Caco-2 (cell line): ENCODE measurements at regions not wholly inside any gene's neighbourhood (a gene's known extent, or its start where the extent isn't known, plus 50 kb on each side); places are given as distances from the start of the nearest gene placed in this dataset.

ENCODE experiments used
- BruUV-seq: library from RNA; stranded (reverse); fragments of 400-500 nt; replicated peaks from 2 replicates; lab custom pipeline; 2021; lab: Mats Ljungman, UMichigan
- CTCF ChIA-PET: fragments of 300-600 bp; sonication (Branson Sonifier 250); formaldehyde crosslinking; loops from one replicate; lab custom pipeline; 2022; ENCODE audit warnings: antibody characterized with exemption; lab: Charles Lee
- POLR2A ChIA-PET: fragments of 300-600 bp; sonication (Branson Sonifier 250); formaldehyde crosslinking; loops from one replicate; lab custom pipeline; 2022; ENCODE audit warnings: antibody characterized with exemption; lab: Charles Lee
- DNase-seq, 2 experiments: peaks; one replicate each; pipeline versions ENCODE4 v3.0.0 to v3.0.0-alpha.2; 2020 to 2022
- H3K27me3 ChIP-seq: replicated peaks from 2 replicates; pipeline ENCODE4 v1.6.0; 2011; ENCODE audit warnings: low read length; ENCODE audit not compliant: control insufficient read depth, insufficient read depth
- H3K36me3 ChIP-seq: 2 replicates; pipeline ENCODE4 v1.5.1; 2011; ENCODE audit warnings: low read length; ENCODE audit not compliant: control insufficient read depth, insufficient read depth
- H3K4me1 ChIP-seq: fragments of 250-450 bp; sonication (Bioruptor Pico); 2 replicates; pipeline ENCODE4 v1.5.1; 2020; ENCODE audit warnings: mild to moderate bottlenecking
- H3K4me3 ChIP-seq: 2 replicates; pipeline ENCODE4 v1.5.1; 2011; ENCODE audit warnings: low read depth, mild to moderate bottlenecking, control low read depth, low read length
- H3K9me3 ChIP-seq: fragments of 250-450 bp; sonication (Bioruptor Pico); 2 replicates; pipeline ENCODE4 v1.5.1; 2020; ENCODE audit warnings: mild to moderate bottlenecking, moderate library complexity
- H3K27ac Mint-ChIP-seq: one replicate; pipeline ENCODE4 v1.8.0; 2022; ENCODE audit warnings: mixed read lengths; ENCODE audit not compliant: unreplicated experiment
- H3K27me3 Mint-ChIP-seq: one replicate; pipeline ENCODE4 v1.8.0; 2022; ENCODE audit warnings: mixed read lengths; ENCODE audit not compliant: insufficient read depth, unreplicated experiment
- H3K36me3 Mint-ChIP-seq: one replicate; pipeline ENCODE4 v1.8.0; 2022; ENCODE audit warnings: mild to moderate bottlenecking, mixed read lengths; ENCODE audit not compliant: insufficient read depth, unreplicated experiment
- H3K4me1 Mint-ChIP-seq: one replicate; pipeline ENCODE4 v1.8.0; 2022; ENCODE audit warnings: low read depth, mixed read lengths; ENCODE audit not compliant: unreplicated experiment
- H3K4me3 Mint-ChIP-seq: one replicate; pipeline ENCODE4 v1.8.0; 2022; ENCODE audit warnings: mild to moderate bottlenecking, moderate library complexity, mixed read lengths; ENCODE audit not compliant: unreplicated experiment
- H3K9me3 Mint-ChIP-seq: one replicate; pipeline ENCODE4 v1.8.0; 2022; ENCODE audit warnings: mixed read lengths; ENCODE audit not compliant: unreplicated experiment
- intact Hi-C: fragments of 100-400 bp; cut with micrococcal nuclease; formaldehyde crosslinking; loops from one replicate; pipeline ENCODE4 v1.10.0; 2022; ENCODE audit not compliant: unreplicated experiment
- TF ChIP-seq, protein P1 (sequence below), 2 experiments: fragments of 200-600 bp in 1 of 2; IDR thresholded peaks; 1 replicate in 1 of 2; 2 replicates in 1 of 2; pipeline versions ENCODE4 v1.5.1 to v1.8.0; 2011 to 2022; ENCODE audit warnings: antibody characterized with exemption in 1 of 2, control low read depth in 1 of 2, inconsistent platforms in 1 of 2, low read depth in 1 of 2, low read length in 1 of 2, mild to moderate bottlenecking in 1 of 2, moderate library complexity in 1 of 2; ENCODE audit not compliant: insufficient read depth in 1 of 2, severe bottlenecking in 1 of 2, unreplicated experiment in 1 of 2

GRCh38 chr5:69004676-69005075 lies 89.1 kb upstream of the SLC30A5 start:
- ChIA-PET CTCF (no interaction called here), POLR2A (no interaction called here)
- intact Hi-C loops, result no loop called here
- Histone ChIP-seq H3K4me1 (no peaks in the 10 kb centered on the region), H3K4me3 (no peak overlapping the region), H3K36me3 (no peaks in the 10 kb centered on the region), H3K27me3 (no peaks in the 10 kb centered on the region), H3K9me3 (no peaks in the 10 kb centered on the region)
- Mint-ChIP-seq H3K36me3 (no peaks in the 10 kb centered on the region), H3K4me1 (no peaks in the 10 kb centered on the region), H3K4me3 (no peak overlapping the region), H3K9me3 (no peaks in the 10 kb centered on the region), H3K27ac (no peak overlapping the region), H3K27me3 (peaks cover 10% of the 10 kb centered on the region)
- BruUV-seq, result no TSS peak
- DNase-seq, result no peak
- TF ChIP-seq, protein P1, sequence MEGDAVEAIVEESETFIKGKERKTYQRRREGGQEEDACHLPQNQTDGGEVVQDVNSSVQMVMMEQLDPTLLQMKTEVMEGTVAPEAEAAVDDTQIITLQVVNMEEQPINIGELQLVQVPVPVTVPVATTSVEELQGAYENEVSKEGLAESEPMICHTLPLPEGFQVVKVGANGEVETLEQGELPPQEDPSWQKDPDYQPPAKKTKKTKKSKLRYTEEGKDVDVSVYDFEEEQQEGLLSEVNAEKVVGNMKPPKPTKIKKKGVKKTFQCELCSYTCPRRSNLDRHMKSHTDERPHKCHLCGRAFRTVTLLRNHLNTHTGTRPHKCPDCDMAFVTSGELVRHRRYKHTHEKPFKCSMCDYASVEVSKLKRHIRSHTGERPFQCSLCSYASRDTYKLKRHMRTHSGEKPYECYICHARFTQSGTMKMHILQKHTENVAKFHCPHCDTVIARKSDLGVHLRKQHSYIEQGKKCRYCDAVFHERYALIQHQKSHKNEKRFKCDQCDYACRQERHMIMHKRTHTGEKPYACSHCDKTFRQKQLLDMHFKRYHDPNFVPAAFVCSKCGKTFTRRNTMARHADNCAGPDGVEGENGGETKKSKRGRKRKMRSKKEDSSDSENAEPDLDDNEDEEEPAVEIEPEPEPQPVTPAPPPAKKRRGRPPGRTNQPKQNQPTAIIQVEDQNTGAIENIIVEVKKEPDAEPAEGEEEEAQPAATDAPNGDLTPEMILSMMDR (IDR thresholded peaks at IDR 0.05; ENCODE audit: insufficient read depth in 1 of 2, low read depth in 1 of 2, low read length in 1 of 2, severe bottlenecking in 1 of 2, unreplicated experiment in 1 of 2), result no peak

DNA sequence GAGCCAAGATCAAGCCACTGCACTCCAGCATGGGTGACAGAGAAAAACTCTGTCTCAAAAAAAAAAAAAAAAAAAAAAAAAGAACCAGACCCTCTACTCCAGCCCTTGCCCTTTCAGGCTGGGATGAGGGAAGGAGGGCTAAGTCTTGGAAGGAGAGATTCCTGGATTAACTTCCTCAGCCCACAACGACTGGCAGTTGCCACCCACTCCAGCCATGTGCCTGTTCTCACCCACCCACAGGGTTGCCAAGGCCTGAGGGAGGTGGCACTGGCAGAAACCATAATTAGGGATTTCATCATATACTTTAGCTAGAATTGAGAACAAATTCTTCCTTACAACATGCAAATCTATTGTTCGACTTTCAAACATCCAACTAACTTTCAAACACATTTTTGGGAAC lies 87.8 kb upstream of the SLC30A5 start:
- intact Hi-C loops, result no loop called here
- no peak for DNase-seq
- TF ChIP-seq, protein P1 (IDR thresholded peaks at IDR 0.05; ENCODE audit: insufficient read depth in 1 of 2, low read depth in 1 of 2, low read length in 1 of 2, severe bottlenecking in 1 of 2, unreplicated experiment in 1 of 2), result no peak
- Mint-ChIP-seq H3K4me1 (no peaks in the 10 kb centered on the region), H3K9me3 (no peaks in the 10 kb centered on the region), H3K4me3 (no peak overlapping the region), H3K36me3 (no peaks in the 10 kb centered on the region), H3K27ac (no peak overlapping the region), H3K27me3 (peaks cover 14% of the 10 kb centered on the region)
- POLR2A ChIA-PET, result no interaction called here
- Histone ChIP-seq H3K9me3 (no peaks in the 10 kb centered on the region), H3K4me1 (no peaks in the 10 kb centered on the region), H3K36me3 (no peaks in the 10 kb centered on the region), H3K4me3 (no peak overlapping the region), H3K27me3 (no peaks in the 10 kb centered on the region)
- CTCF ChIA-PET, result no interaction called here
- no TSS peak for BruUV-seq

DNA sequence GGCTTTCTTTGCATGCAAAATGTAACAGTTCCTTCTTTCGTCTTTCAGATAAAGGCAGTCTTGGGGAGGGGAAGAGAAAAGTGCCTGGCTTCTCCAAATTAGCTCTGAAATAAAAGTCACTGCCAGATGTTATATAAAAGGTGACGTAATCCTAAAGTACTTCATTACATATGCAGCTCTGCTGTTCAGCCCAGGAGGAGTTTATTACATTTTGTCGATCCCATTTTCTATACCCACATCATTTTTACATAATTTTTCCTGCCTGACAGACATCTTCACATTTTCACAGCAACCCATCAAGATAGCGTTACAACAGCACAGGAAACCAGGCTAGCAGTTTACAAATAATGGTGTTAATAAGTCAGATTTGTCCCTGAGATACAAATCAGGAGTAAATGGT lies 86.7 kb upstream of the SLC30A5 start:
- H3K27me3 Mint-ChIP-seq, result peaks cover 14% of the 10 kb centered on the region
- POLR2A ChIA-PET, result no interaction called here
- no TSS peak for BruUV-seq

More for the DNA sequence above, 86.7 kb upstream of the SLC30A5 start:
- H3K4me1 Mint-ChIP-seq, result no peaks in the 10 kb centered on the region
- TF ChIP-seq, protein P1 (IDR thresholded peaks at IDR 0.05; ENCODE audit: insufficient read depth in 1 of 2, low read depth in 1 of 2, low read length in 1 of 2, severe bottlenecking in 1 of 2, unreplicated experiment in 1 of 2), result no peak
- no peak overlapping the region for H3K4me3 Mint-ChIP-seq
- Histone ChIP-seq H3K36me3 (no peaks in the 10 kb centered on the region), H3K27me3 (no peaks in the 10 kb centered on the region), H3K4me3 (no peak overlapping the region), H3K9me3 (no peaks in the 10 kb centered on the region), H3K4me1 (no peaks in the 10 kb centered on the region)
- H3K9me3 Mint-ChIP-seq, result no peaks in the 10 kb centered on the region
- no peak for DNase-seq
- CTCF ChIA-PET, result interaction anchor here (1.7 kb wide), 1 partner anchor 17 kb away, joined by 4 read pairs; no protein-coding TSS in a partner anchor
- H3K36me3 Mint-ChIP-seq, result no peaks in the 10 kb centered on the region
- H3K27ac Mint-ChIP-seq, result no peak overlapping the region
- intact Hi-C loops, result no loop called here
